ENCODE measurements at regions not wholly inside any gene's neighbourhood (a gene's known extent, or its start where the extent isn't known, plus 50 kb on each side); places are given as distances from the start of the nearest gene placed in this dataset.

DNA sequence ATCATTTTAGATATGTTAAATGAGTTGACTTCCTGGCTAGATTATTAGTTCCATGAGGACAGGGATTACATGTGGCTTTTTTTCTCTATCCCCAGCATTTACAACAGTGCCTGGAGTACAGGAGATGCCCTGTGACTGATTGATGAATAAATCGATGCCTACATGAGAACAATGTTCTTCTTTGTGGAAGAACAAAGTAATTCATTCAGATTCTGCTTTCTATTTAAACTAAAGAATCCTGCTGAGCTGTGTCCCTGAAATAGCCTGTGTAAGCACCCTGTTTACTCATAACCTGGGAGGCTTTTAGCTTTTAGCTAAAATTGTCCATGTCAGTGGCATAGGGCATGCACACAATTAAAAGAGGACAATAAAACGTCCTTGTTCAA lies 125.1 kb upstream of the BTBD3 start:
- no peak for DNase-seq (ENCODE audit: low read depth, low spot score)
- TF ChIP-seq, protein P1, sequence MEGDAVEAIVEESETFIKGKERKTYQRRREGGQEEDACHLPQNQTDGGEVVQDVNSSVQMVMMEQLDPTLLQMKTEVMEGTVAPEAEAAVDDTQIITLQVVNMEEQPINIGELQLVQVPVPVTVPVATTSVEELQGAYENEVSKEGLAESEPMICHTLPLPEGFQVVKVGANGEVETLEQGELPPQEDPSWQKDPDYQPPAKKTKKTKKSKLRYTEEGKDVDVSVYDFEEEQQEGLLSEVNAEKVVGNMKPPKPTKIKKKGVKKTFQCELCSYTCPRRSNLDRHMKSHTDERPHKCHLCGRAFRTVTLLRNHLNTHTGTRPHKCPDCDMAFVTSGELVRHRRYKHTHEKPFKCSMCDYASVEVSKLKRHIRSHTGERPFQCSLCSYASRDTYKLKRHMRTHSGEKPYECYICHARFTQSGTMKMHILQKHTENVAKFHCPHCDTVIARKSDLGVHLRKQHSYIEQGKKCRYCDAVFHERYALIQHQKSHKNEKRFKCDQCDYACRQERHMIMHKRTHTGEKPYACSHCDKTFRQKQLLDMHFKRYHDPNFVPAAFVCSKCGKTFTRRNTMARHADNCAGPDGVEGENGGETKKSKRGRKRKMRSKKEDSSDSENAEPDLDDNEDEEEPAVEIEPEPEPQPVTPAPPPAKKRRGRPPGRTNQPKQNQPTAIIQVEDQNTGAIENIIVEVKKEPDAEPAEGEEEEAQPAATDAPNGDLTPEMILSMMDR (IDR thresholded peaks at IDR 0.05; ENCODE audit: low read depth, low read length) = no peak
- H3K4me3 ChIP-seq (ENCODE audit: low read depth, low read length) = no peak overlapping the region
- in situ Hi-C loops (cut with HindIII; ENCODE audit: low sequenced_read_pairs) = no loop called here

DNA sequence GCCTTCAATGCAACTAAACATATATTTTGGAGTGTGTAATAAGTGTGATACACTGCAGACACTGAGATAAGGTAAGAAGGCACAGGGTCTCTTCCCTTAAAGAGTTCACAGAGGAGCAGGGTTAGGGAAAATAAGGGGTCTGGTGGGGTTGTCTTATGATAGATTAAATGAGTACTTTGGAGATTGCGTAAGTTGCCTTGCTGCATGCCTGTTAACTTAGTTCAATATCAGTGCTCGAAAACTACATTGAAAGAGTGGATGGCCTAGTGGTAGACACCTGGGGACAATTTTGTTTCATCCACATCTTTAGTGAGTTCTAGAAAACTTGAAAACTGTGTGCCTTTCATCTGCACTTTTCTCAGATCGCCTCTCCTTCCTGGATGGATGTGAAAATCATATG lies 123.2 kb upstream of the BTBD3 start:
- TF ChIP-seq, protein P1 (IDR thresholded peaks at IDR 0.05; ENCODE audit: low read depth, low read length) = no peak
- in situ Hi-C loops (cut with HindIII; ENCODE audit: low sequenced_read_pairs) = no loop called here
- DNase-seq (ENCODE audit: low read depth, low spot score) = no peak
- H3K4me3 ChIP-seq (ENCODE audit: low read depth, low read length) = no peak overlapping the region

DNA sequence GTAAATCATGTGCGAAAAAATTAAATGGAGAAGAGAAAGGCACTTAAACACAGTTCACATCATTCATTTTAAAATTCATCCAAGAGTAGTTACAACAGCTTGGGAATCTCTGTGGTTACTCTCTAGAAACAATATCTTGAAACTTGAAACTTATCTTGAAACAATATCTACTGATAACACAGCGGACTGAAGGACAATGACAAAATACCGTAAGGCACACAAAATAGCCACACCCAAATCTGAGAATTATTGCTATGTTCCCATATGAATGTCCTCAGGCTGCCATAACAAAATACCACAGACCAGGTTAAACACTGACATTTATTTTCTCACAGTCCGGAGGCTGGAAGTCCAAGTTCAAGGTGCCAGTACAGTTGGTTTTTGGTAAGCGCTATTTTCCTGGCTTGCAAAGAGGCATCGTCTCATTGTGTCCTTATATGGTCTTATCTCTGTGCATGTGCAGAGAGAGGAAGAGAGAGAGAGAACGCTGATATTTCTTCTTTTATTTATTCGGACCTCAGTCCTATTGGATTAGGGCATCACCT lies 122.5 kb upstream of the BTBD3 start:
- H3K4me3 ChIP-seq (ENCODE audit: low read depth, low read length) = no peak overlapping the region
- TF ChIP-seq, protein P1 (IDR thresholded peaks at IDR 0.05; ENCODE audit: low read depth, low read length) = no peak
- in situ Hi-C loops (cut with HindIII; ENCODE audit: low sequenced_read_pairs) = no loop called here
- no peak for DNase-seq (ENCODE audit: low read depth, low spot score)

DNA sequence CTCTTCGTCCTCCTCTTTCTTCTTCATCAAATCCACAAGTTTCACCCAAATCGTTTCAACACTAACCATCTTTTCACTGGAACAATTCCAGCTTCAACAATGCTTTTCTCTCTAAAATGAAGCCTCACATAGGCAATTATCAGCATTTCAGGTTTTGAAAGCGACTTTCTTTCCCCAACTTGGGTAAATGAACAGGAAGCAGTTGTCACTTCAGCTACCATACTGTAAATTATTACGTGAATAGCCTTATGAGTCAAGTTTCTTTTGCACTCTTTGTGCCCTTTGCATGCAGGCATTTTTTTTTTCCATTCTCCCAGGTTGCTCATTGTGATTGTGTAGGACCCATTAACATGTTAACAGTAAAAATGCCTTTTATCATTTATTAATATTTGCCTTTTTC lies 121.7 kb upstream of the BTBD3 start:
- peak; percentile 48 for DNase-seq (ENCODE audit: low read depth, low spot score)
- TF ChIP-seq, protein P1 (IDR thresholded peaks at IDR 0.05; ENCODE audit: low read depth, low read length) = no peak
- in situ Hi-C loops (cut with HindIII; ENCODE audit: low sequenced_read_pairs) = no loop called here
- no peak overlapping the region for H3K4me3 ChIP-seq (ENCODE audit: low read depth, low read length)

DNA sequence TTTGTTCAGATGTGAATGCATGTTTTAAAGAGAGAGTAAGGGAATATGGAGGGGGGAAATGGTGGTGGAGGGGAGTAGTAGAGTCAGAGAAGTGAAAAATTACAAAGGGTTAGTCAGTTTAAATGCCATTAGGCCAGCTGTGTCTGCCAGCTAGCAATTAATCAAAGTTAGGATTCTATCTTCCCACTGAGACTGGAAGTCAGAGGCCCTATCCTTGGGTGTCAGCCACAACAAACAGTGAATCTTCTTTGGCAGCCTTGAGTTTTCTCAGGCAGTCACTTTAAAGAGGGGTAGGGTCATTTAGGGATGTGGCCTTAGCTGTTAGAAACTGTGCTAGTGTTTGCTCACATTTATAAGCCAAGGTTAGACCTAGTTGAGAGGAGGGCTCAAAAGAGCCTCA lies 120.5 kb upstream of the BTBD3 start:
- in situ Hi-C loops (cut with HindIII; ENCODE audit: low sequenced_read_pairs) = no loop called here
- DNase-seq (ENCODE audit: low read depth, low spot score) = no peak
- TF ChIP-seq, protein P1 (IDR thresholded peaks at IDR 0.05; ENCODE audit: low read depth, low read length) = no peak
- H3K4me3 ChIP-seq (ENCODE audit: low read depth, low read length) = no peak overlapping the region

DNA sequence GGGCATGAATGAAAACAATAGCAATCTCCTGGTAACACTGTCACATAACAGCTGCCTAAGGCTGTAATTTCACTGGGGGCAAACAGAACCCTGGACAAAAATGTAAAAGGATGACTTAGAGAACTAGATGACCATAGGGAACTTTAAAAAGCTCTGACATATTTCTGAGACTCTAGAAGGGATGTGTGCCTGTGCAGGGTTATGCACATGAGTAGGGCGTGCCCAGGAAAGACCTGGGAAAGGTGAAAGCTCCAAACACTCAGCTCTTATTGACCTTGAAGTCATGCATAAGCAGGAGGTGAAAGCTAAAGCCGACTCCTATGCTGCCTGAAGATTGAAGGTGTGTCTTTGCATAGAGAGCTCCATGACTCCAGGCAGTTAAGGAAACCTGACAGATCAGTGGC lies 118.4 kb upstream of the BTBD3 start:
- in situ Hi-C loops (cut with HindIII; ENCODE audit: low sequenced_read_pairs) = no loop called here
- no peak overlapping the region for H3K4me3 ChIP-seq (ENCODE audit: low read depth, low read length)
- DNase-seq (ENCODE audit: low read depth, low spot score) = no peak
- TF ChIP-seq, protein P1 (IDR thresholded peaks at IDR 0.05; ENCODE audit: low read depth, low read length) = no peak

All from astrocyte of the spinal cord (primary cell).